ENCODE measurements at regions not wholly inside any gene's neighbourhood (a gene's known extent, or its start where the extent isn't known, plus 50 kb on each side); places are given as distances from the start of the nearest gene placed in this dataset.

DNA sequence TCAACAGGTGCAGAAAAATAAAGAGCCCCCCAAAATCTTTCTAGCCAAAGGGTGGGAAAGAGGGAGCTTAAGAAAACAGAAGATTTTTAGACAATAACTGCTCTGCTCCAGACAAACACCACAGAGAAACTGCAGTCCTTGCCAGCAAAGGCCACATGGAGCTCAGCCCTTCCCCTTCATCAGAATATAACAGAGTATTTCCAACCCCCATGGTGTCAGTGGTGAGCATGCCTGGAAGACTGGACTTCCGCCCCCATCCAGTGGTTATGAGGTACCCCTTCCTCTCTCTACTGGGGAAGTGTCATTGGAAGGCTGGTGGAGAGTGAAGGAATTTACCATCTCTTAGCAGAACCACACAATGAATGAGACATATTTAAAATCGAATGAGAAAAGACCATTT, 1007.3 kb upstream of the CELF2 start:
- no peak for DNase-seq (ENCODE audit: low read depth)
- no peak overlapping the region for H3K4me3 ChIP-seq (replicated peaks; ENCODE audit: low read depth, low read length)
- TF ChIP-seq, protein P1, sequence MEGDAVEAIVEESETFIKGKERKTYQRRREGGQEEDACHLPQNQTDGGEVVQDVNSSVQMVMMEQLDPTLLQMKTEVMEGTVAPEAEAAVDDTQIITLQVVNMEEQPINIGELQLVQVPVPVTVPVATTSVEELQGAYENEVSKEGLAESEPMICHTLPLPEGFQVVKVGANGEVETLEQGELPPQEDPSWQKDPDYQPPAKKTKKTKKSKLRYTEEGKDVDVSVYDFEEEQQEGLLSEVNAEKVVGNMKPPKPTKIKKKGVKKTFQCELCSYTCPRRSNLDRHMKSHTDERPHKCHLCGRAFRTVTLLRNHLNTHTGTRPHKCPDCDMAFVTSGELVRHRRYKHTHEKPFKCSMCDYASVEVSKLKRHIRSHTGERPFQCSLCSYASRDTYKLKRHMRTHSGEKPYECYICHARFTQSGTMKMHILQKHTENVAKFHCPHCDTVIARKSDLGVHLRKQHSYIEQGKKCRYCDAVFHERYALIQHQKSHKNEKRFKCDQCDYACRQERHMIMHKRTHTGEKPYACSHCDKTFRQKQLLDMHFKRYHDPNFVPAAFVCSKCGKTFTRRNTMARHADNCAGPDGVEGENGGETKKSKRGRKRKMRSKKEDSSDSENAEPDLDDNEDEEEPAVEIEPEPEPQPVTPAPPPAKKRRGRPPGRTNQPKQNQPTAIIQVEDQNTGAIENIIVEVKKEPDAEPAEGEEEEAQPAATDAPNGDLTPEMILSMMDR (IDR thresholded peaks at IDR 0.05; ENCODE audit: low read length, missing control alignments) = no peak

DNA sequence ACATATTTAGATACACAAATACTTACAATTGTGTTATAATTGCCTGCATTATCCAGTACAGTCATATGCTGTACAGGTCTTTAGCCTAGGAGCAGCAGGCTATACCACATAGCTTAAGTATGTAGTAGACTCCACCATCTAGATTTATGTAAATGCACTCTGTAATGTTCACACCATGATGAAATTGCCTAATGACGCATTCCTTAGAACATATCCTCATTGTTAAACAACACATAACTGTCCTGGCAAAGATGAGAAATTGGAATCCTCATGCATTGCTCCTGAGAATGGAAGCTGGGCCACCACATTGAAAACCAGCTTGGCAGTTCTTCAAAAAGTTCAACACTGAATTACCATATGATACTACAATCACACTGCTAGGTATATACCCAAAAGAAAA, 1002.8 kb upstream of the CELF2 start:
- no peak for DNase-seq (ENCODE audit: low read depth)
- H3K4me3 ChIP-seq (replicated peaks; ENCODE audit: low read depth, low read length) = no peak overlapping the region
- TF ChIP-seq, protein P1 (IDR thresholded peaks at IDR 0.05; ENCODE audit: low read length, missing control alignments) = no peak

DNA sequence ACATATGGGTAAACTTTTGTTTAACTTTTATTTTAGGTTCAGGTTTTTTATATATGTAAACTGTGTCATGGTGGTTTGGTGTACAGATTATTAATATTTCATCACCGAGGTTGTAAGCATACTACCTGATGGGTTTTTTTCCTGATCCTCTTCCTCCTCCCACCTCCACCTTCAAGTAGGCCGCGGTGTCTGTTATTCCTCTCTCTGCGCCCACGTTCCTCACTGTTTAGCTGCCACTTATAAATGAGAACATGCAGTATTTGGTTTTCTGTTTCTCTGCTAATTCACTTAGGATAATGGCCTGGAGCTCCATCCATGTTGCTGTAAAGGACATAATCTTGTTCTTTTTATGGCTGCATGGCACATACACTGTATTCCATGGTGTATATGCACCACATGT, 1000.0 kb upstream of the CELF2 start:
- DNase-seq (ENCODE audit: low read depth) = no peak
- TF ChIP-seq, protein P1 (IDR thresholded peaks at IDR 0.05; ENCODE audit: low read length, missing control alignments) = no peak
- no peak overlapping the region for H3K4me3 ChIP-seq (replicated peaks; ENCODE audit: low read depth, low read length)

DNA sequence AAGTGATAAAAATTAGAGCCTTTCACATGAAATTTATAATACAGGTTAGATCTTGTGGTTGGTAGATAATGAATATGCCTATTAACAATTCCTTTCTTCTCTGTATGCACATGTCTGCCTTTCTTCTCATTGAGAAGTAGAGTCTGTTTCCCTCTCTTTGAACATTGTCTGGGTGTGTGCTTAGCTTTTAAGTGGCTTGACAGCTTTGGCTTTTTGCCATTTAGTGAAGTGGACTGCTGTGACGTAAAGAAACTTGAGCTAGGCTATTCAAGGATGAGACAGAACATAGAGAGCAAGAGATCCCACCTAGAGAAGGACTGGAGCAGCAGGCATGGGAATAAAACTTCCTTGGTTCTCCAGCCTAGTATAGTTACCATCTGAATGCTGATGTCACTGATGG, 996.7 kb upstream of the CELF2 start:
- no peak for DNase-seq (ENCODE audit: low read depth)
- no peak overlapping the region for H3K4me3 ChIP-seq (replicated peaks; ENCODE audit: low read depth, low read length)
- TF ChIP-seq, protein P1 (IDR thresholded peaks at IDR 0.05; ENCODE audit: low read length, missing control alignments) = no peak

DNA sequence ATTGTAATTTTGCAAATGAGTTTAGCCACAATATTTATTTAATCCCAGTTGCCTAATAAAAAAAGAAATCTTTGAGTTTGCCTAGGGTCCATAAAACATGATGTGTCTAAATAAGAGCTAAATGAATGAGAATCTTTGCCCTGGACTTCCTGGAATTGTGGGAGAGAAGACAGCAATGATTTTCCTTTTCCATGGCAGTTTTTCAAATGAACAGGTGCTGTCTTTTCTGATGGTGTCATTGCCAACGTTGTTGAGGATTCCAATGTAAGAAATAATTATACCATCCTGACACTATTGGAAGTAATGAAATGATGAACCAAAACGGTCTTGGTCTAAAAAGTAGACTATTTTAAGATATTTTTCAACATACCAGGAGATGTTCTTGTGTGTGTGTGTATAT, 984.7 kb upstream of the CELF2 start:
- no peak for DNase-seq (ENCODE audit: low read depth)
- TF ChIP-seq, protein P1 (IDR thresholded peaks at IDR 0.05; ENCODE audit: low read length, missing control alignments) = no peak
- H3K4me3 ChIP-seq (replicated peaks; ENCODE audit: low read depth, low read length) = no peak overlapping the region

DNA sequence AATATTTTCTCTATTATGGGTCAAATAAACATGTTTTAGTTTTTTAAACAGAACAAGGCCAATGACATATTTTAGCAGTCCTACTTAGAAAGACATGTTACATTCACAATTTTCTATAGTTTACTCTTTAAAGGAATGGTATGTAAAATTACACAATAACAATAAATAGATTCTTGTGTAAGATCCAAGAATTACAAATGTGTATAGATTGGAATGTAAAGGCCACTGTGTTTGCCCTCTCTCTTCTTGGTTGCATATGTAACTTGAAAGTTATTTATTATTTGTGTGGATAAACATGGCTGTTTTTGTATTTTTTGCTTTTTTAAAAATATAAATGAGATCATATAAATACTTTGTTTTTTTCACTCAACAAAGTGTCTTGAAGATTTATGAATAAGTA, 979.3 kb upstream of the CELF2 start:
- TF ChIP-seq, protein P1 (IDR thresholded peaks at IDR 0.05; ENCODE audit: low read length, missing control alignments) = no peak
- peak; percentile 44 for DNase-seq (ENCODE audit: low read depth)
- H3K4me3 ChIP-seq (replicated peaks; ENCODE audit: low read depth, low read length) = no peak overlapping the region

DNA sequence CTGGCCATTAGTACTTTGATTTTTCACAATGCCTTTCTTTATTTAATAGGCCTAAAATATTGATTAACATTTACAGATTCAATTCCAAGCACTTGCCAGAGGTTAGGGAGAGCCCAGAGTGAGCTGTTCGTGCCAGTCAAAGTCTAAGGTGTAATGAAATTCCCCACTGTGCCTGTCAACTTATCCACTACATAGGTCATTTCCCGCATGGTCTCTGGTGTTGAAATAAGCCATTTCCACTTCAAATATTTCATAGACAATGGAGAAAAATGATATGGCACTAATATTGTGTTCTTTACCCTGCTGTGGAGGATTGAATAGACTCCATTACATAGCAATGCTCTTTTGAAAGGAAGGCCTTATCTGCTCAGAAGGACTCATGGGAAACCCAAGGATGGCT, 978.1 kb upstream of the CELF2 start:
- no peak for DNase-seq (ENCODE audit: low read depth)
- H3K4me3 ChIP-seq (replicated peaks; ENCODE audit: low read depth, low read length) = no peak overlapping the region
- TF ChIP-seq, protein P1 (IDR thresholded peaks at IDR 0.05; ENCODE audit: low read length, missing control alignments) = no peak
